HAP-1 (cell line): ENCODE measurements at regions not wholly inside any gene's neighbourhood (a gene's known extent, or its start where the extent isn't known, plus 50 kb on each side); places are given as distances from the start of the nearest gene placed in this dataset.

Source experiments
- DNase-seq, 2 experiments: peaks; one replicate each; pipeline ENCODE4 v3.0.0-alpha.2; 2016 to 2020; ENCODE audit warnings: low spot score in 2 of 2
- H3K27me3 ChIP-seq: fragments of 250-450 bp; sonication (Bioruptor Pico); 2 replicates; pipeline ENCODE4 v1.5.1; 2020; ENCODE audit warnings: low read depth, mild to moderate bottlenecking, moderate library complexity
- H3K36me3 ChIP-seq: fragments of 250-450 bp; sonication (Bioruptor Pico); replicated peaks from 2 replicates; pipeline ENCODE4 v1.5.1; 2020; ENCODE audit warnings: mild to moderate bottlenecking
- H3K4me1 ChIP-seq: fragments of 250-450 bp; sonication (Bioruptor Pico); 2 replicates; pipeline ENCODE4 v1.5.1; 2020; ENCODE audit warnings: mild to moderate bottlenecking
- H3K4me3 ChIP-seq: fragments of 250-450 bp; sonication (Bioruptor Pico); 2 replicates; pipeline ENCODE4 v1.5.1; 2020; ENCODE audit warnings: mild to moderate bottlenecking, moderate library complexity
- H3K9me3 ChIP-seq: fragments of 250-450 bp; sonication (Bioruptor Pico); 2 replicates; pipeline ENCODE4 v1.5.1; 2020; ENCODE audit warnings: mild to moderate bottlenecking, moderate library complexity
- in situ Hi-C: fragments of 300-500 bp; cut with MboI; formaldehyde crosslinking; loops from 3 replicates; pipeline ENCODE4 v1.14.3; 2020; ENCODE audit warnings: low sequenced_read_pairs, inconsistent platforms, mixed read lengths

- H3K27me3 ChIP-seq = no peaks in the 10 kb centered on the region
- in situ Hi-C loops = loop anchor here (25.0 kb wide), 1 partner anchor 1279 kb away; no protein-coding TSS in a partner anchor
- DNase-seq = no peak
These were observed 74.4 kb upstream of the PPP2R3A start for GRCh38 chr3:135891121-135891520.

GRCh38 chr3:135895106-135895733 is 70.3 kb upstream of the PPP2R3A start:
- DNase-seq = peak; percentile 72 to 83
- in situ Hi-C loops = loop anchor here (25.0 kb wide), 1 partner anchor 1283 kb away; no protein-coding TSS in a partner anchor

More at GRCh38 chr3:135891121-135891520, 74.4 kb upstream of the PPP2R3A start:
- H3K9me3 ChIP-seq = no peaks in the 10 kb centered on the region
- no peaks in the 10 kb centered on the region for H3K36me3 ChIP-seq
- H3K4me1 ChIP-seq = no peaks in the 10 kb centered on the region
- no peak overlapping the region for H3K4me3 ChIP-seq

GRCh38 chr3:135895734-135896121 is 69.8 kb upstream of the PPP2R3A start:
- in situ Hi-C loops = loop anchor here (25.0 kb wide), 1 partner anchor 1283 kb away; no protein-coding TSS in a partner anchor
- no peaks in the 10 kb centered on the region for H3K4me1 ChIP-seq
- no peaks in the 10 kb centered on the region for H3K9me3 ChIP-seq
- no peak for DNase-seq
- H3K36me3 ChIP-seq = no peaks in the 10 kb centered on the region
- no peak overlapping the region for H3K4me3 ChIP-seq
- no peaks in the 10 kb centered on the region for H3K27me3 ChIP-seq

More at GRCh38 chr3:135895106-135895733, 70.3 kb upstream of the PPP2R3A start:
- no peak overlapping the region for H3K4me3 ChIP-seq
- H3K36me3 ChIP-seq = no peaks in the 10 kb centered on the region
- H3K9me3 ChIP-seq = no peaks in the 10 kb centered on the region
- no peaks in the 10 kb centered on the region for H3K27me3 ChIP-seq
- no peaks in the 10 kb centered on the region for H3K4me1 ChIP-seq

GRCh38 chr3:135896613-135897012 is 68.9 kb upstream of the PPP2R3A start:
- no peaks in the 10 kb centered on the region for H3K27me3 ChIP-seq
- no peaks in the 10 kb centered on the region for H3K9me3 ChIP-seq
- DNase-seq = no peak
- in situ Hi-C loops = loop anchor here (25.0 kb wide), 1 partner anchor 1284 kb away; no protein-coding TSS in a partner anchor
- H3K36me3 ChIP-seq = no peaks in the 10 kb centered on the region
- H3K4me1 ChIP-seq = no peaks in the 10 kb centered on the region
- no peak overlapping the region for H3K4me3 ChIP-seq

GRCh38 chr3:135897715-135898114 is 67.8 kb upstream of the PPP2R3A start:
- H3K27me3 ChIP-seq = no peaks in the 10 kb centered on the region
- H3K4me3 ChIP-seq = no peak overlapping the region
- DNase-seq = no peak
- H3K9me3 ChIP-seq = no peaks in the 10 kb centered on the region
- H3K36me3 ChIP-seq = no peaks in the 10 kb centered on the region
- in situ Hi-C loops = loop anchor here (25.0 kb wide), 1 partner anchor 1285 kb away; no protein-coding TSS in a partner anchor
- H3K4me1 ChIP-seq = no peaks in the 10 kb centered on the region

GRCh38 chr3:135898774-135899173 is 66.8 kb upstream of the PPP2R3A start:
- in situ Hi-C loops = loop anchor here (25.0 kb wide), 1 partner anchor 1286 kb away; no protein-coding TSS in a partner anchor
- H3K4me1 ChIP-seq = no peaks in the 10 kb centered on the region
- no peaks in the 10 kb centered on the region for H3K36me3 ChIP-seq
- H3K9me3 ChIP-seq = no peaks in the 10 kb centered on the region
- no peak overlapping the region for H3K4me3 ChIP-seq
- no peaks in the 10 kb centered on the region for H3K27me3 ChIP-seq
- DNase-seq = no peak

- Histone ChIP-seq H3K36me3 (no peaks in the 10 kb centered on the region), H3K4me3 (no peak overlapping the region), H3K4me1 (no peaks in the 10 kb centered on the region), H3K9me3 (no peaks in the 10 kb centered on the region), H3K27me3 (0 out of 2 replicates have a peak, but pooled peaks cover 3% of the 10 kb centered on the region)
- in situ Hi-C loops = loop anchor here (25.0 kb wide), 1 partner anchor 1118 kb away; the partner anchor contains the start of gene EPHB1
- no peak for DNase-seq
These were observed 60.3 kb upstream of the PPP2R3A start for GRCh38 chr3:135905058-135905724.

GRCh38 chr3:135907422-135908165 is 57.9 kb upstream of the PPP2R3A start:
- no peak for DNase-seq
- in situ Hi-C loops = loop anchor here (25.0 kb wide), 1 partner anchor 1120 kb away; the partner anchor contains the start of gene EPHB1
- no peak overlapping the region for H3K4me3 ChIP-seq
- H3K4me1 ChIP-seq = no peaks in the 10 kb centered on the region
- no peaks in the 10 kb centered on the region for H3K9me3 ChIP-seq
- 0 out of 2 replicates have a peak, but pooled peaks cover 3% of the 10 kb centered on the region for H3K27me3 ChIP-seq
- H3K36me3 ChIP-seq = no peaks in the 10 kb centered on the region

- no peak overlapping the region for H3K4me3 ChIP-seq
- in situ Hi-C loops = loop anchor here (25.0 kb wide), 1 partner anchor 1121 kb away; the partner anchor contains the start of gene EPHB1
- no peak for DNase-seq
These were observed 57.3 kb upstream of the PPP2R3A start for GRCh38 chr3:135908225-135908624.

GRCh38 chr3:135908737-135909136 is 56.8 kb upstream of the PPP2R3A start:
- no peak overlapping the region for H3K4me3 ChIP-seq
- H3K4me1 ChIP-seq = no peaks in the 10 kb centered on the region
- no peaks in the 10 kb centered on the region for H3K36me3 ChIP-seq
- peaks cover 7% of the 10 kb centered on the region; the same call in 1 of the 2 replicates for H3K27me3 ChIP-seq
- H3K9me3 ChIP-seq = no peaks in the 10 kb centered on the region
- in situ Hi-C loops = loop anchor here (25.0 kb wide), 1 partner anchor 1121 kb away; the partner anchor contains the start of gene EPHB1
- DNase-seq = no peak

More at GRCh38 chr3:135908225-135908624, 57.3 kb upstream of the PPP2R3A start:
- no peaks in the 10 kb centered on the region for H3K4me1 ChIP-seq
- 0 out of 2 replicates have a peak, but pooled peaks cover 3% of the 10 kb centered on the region for H3K27me3 ChIP-seq
- no peaks in the 10 kb centered on the region for H3K36me3 ChIP-seq
- H3K9me3 ChIP-seq = no peaks in the 10 kb centered on the region

- Histone ChIP-seq H3K4me1 (no peaks in the 10 kb centered on the region), H3K27me3 (peaks cover 4% of the 10 kb centered on the region; the same call in 1 of the 2 replicates), H3K9me3 (no peaks in the 10 kb centered on the region), H3K36me3 (no peaks in the 10 kb centered on the region), H3K4me3 (no peak overlapping the region)
- in situ Hi-C loops = loop anchor here (25.0 kb wide), 1 partner anchor 1124 kb away; the partner anchor contains the start of gene EPHB1
- DNase-seq = no peak
These were observed 54.4 kb upstream of the PPP2R3A start for GRCh38 chr3:135911110-135911509.

GRCh38 chr3:135915206-135915605 is 50.3 kb upstream of the PPP2R3A start:
- H3K4me3 ChIP-seq = no peak overlapping the region
- no peaks in the 10 kb centered on the region for H3K9me3 ChIP-seq
- H3K36me3 ChIP-seq = no peaks in the 10 kb centered on the region
- peaks cover 4% of the 10 kb centered on the region; the same call in 1 of the 2 replicates for H3K27me3 ChIP-seq
- H3K4me1 ChIP-seq = no peaks in the 10 kb centered on the region
- in situ Hi-C loops = loop anchor here (25.0 kb wide), 1 partner anchor 1128 kb away; the partner anchor contains the start of gene EPHB1
- no peak for DNase-seq
